ENCODE measurements at regions not wholly inside any gene's neighbourhood (a gene's known extent, or its start where the extent isn't known, plus 50 kb on each side); places are given as distances from the start of the nearest gene placed in this dataset.
"Not testable (repeated sequence)": the region's sequence is repeated elsewhere in the genome, so short reads cannot be mapped to it uniquely, and the experiment has no call there.

GRCh38 chr6:84579404-84579803, 185.0 kb downstream of the TBX18 start:
- DNase-seq = no peak

GRCh38 chr6:84576029-84576428, 188.4 kb downstream of the TBX18 start:
- no peak for DNase-seq

DNA sequence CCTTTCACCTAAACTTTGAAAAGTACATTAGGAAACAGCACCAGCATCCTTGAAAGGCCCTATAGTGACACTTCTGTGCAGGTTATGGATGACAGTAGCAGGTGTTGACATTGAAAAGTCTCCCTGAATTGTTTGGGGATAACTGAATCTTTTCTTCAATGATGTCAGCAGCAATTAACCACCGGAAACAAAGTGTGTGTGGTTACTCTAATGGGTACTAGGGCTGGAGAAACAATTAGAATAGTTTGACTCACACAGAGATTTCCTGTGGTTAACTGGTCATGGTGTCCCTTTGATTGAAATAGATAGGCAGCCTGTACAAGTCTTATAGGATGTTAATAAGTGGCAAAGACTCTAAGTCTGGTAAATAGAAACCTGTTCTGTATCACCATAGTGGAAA, 189.1 kb downstream of the TBX18 start:
- DNase-seq = no peak

- DNase-seq = no peak
Observed at GRCh38 chr6:84569882-84570281, 194.5 kb downstream of the TBX18 start.

DNA sequence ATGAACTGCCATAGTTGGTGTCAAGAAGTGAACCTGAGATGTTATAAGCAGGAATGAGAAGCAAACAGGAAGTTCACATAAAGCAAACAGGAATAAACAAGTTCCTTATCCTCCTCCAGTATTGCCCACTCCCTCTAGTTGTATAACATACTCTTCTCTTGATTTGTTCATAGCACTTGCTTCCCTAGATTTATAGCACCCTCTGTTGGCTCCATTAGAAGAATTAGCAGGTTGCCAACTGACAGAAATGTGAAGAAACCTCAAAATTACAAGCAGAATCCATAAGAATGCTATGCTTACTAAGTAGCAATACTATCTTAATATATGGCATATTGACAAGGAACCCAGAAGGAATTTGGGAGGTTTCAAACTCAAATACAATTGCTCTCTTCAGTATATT, 195.4 kb downstream of the TBX18 start:
- peak; percentile 9 for DNase-seq

DNA sequence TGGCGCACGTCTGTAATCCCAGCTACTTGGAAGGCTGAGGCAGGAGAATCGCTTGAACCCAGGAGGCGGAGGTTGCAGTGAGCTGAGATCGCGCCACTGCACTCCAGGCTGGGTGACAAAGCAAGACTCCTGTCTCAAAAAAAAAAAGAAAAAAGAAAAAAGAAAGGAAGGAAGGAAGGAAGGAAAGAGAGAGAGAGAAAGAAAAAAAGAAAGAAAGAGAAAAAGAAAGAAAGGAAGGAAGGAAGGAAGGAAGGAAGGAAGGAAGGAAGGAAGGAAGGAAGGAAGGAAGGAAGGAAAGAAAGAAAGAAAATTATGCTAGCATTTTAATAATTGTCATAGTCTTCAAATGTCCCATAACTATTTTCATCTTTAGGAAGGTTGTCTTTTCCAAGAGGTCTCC, 198.7 kb downstream of the TBX18 start:
- not testable (repeated sequence) for DNase-seq

DNA sequence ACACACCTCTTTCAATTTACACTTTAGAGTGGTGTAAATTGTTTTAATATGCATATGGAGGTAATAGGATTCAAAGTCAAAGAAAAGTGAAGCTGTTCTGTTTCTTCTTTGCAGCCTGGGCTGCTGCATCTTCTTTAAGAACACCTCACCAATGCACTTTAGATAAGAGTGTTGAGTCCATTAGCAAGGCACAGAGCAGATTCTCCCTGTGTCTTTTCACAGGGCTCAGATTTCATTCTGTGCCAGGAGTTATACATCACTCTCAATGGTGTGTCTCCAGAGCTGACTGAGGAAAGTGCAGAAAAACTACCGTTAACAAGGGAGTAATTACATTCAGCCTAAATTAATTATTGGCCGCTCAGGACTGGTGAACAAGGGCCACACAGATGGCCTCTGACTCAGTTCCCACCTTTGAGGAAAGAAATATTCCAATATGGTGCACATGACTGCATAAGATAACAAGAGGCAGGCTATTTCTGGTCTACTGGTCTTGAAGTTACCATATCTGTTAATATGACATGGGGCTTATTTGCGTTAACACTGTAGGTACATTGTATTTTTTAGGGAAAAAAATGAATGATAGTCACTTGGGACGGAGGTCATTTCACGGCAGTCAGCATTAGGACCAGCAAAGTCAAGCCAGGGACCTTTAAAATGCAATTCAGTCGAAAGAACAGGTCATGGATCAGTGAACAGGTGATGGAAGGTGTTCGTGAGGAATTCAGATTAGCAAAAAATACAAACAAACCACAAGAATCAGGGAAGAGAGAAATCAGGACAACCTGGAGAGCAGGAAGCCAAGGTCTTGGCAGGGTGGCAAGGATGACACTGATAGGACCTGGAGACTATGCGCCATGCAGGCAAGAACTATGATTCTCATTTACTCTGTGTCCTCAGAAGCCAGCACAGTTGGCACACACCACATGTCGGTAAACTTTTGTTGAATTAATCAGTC, 203.7 kb downstream of the TBX18 start:
- DNase-seq = no peak

DNA sequence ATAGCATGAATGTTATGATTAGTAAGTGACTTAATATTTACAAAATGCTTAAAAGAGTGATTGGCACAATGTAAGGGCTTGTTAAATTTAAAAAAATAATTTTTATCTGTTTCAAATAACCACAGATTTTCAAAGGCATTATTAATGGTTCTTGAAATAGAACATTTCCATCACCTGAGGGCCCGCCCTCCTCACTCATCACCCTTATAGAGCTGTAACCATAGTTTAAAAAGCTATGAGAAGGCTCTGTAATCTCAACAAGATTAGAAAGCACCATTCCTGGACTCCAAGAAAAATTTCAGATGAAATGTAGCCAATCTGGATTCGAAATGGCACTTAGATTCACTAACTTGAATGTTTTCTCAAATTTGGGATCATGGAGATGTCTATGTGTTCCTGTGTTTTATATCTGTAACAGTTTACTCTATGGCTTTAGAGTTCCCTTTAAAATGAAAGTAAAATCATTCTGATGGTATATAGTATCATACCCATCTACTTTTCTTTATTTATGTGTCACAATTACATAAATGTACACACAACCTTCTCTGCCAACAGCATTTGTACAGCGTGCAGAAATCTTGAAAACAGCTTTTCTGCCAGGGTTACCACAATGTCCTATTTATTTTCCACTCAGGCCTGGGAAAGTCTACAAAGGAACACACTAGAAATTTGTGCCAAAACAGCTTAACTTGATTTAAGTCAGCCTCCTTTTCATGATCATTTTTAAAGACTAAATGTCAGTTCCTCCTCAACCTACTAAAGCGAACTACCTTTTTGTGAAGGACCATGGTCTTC, 207.7 kb downstream of the TBX18 start:
- DNase-seq = no peak

DNA sequence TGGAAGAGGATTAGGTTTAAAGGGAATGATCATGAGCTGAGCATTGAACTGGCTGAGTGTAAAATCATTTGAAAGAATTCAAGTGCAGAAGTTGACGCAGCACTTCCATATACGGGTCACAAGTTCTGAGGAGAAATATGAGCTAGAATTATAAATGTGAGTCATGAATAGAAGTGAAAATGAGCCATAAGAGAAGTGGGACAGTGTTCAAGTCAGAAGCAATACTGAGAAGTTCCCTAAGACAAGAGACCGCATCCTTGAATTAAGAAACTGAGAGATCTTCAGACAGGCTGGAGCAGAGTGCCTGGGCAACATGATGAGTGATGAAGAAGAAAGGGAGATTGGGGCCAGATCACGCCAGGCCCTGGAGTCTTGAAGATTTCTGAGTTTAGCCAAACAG, 209.7 kb downstream of the TBX18 start:
- no peak for DNase-seq

DNA sequence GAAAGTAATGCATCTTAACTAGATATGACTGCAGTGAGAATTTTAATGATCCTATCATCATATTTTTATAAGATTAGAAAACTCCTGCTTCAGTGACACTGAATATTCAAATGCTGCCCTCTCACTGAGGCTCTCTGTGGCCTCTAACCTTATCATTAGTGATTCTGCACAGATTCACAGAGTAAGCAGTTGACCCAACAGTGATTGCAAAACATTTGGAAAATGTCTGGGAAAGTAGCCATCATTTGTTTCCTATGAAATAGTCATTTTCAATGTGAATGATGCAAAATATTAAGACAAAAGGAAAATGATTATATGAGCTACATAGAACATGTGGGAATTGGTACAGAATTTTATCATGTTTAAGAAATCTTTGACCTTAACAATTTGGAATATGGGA, 210.3 kb downstream of the TBX18 start:
- DNase-seq = no peak

DNA sequence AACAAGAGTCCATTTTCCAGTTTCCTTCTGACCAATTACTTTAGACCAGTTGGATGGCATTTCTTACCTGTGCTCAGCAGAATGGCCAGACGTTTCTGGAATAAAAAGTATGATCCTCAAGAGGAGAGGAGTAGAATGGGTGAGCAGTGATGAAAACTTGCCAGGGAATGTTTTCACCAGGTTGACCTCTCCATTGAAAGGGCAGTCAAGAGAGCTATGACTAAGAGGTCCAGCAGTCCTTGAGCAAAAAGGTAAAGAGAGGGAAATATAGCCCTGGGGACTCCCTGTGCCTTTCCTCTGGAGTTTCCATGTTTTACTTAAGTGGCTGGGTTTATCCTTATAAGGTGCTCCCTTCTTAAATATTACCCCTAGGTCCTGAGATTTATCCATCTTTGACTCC, 210.9 kb downstream of the TBX18 start:
- no peak for DNase-seq

DNA sequence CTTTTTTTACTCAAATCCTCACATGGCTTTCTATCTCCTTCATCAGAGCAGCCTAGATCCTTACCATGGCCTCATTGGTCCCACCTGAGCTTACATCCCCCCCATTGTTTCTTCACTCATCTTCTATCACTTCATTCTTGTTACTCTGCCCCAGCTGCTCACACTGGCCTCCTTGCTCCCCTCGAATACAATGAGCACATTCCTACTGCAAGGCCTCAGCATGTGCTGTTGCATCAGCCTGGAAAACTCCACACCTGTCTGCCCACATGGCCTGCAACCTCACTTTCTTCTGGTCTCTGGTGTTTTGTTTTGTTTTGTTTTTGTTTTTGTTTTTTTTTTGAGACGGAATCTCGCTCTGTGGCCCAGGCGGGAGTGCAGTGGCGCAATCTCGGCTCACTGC, 212.6 kb downstream of the TBX18 start:
- DNase-seq = no peak

DNA sequence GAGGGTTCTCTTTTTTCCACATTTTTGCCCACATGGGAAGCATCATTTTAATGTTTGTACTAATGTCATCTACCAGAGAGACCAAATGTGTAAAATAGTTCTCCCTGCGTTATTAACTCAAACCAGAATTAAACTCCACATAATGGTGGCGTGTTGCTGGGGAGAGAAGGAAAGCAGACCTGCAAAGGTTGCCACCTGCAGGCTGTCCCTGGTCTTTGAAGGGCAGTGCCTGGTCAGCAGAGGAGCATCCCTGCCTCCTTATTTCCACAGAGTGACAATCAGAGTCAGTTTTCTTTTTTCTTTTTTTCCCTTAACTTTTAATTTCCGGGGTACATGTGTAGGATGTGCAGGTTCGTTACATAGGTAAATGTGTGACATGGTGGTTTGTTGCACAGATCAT, 214.5 kb downstream of the TBX18 start:
- no peak for DNase-seq

DNA sequence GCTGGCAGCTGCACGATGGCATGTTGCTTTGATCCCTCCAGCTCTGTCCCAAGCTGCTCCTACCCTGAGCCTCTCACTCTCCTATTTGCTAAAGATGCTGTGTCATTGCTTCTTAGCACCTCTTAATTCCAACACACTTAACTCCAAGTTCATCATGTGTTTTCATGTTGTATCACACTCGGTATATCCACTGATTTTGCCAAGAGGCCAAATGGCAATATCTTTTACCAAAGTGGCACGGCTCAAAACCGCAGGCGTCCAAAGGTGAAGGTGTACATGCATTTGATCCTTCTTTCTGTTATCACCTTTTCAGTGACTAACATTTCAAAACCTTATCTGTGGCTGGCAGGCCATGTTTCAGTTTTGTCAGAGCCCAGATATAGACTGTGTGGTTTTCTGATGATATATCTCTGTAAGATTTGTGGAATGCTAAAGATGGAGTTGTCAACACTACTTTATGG, 217.0 kb downstream of the TBX18 start:
- DNase-seq = no peak

GRCh38 chr6:84546427-84546914, 217.9 kb downstream of the TBX18 start:
- no peak for DNase-seq

- no peak for DNase-seq
Observed at GRCh38 chr6:84539122-84539856, 225.1 kb downstream of the TBX18 start.

- DNase-seq = no peak
Observed at GRCh38 chr6:84536885-84537638, 227.3 kb downstream of the TBX18 start.

DNA sequence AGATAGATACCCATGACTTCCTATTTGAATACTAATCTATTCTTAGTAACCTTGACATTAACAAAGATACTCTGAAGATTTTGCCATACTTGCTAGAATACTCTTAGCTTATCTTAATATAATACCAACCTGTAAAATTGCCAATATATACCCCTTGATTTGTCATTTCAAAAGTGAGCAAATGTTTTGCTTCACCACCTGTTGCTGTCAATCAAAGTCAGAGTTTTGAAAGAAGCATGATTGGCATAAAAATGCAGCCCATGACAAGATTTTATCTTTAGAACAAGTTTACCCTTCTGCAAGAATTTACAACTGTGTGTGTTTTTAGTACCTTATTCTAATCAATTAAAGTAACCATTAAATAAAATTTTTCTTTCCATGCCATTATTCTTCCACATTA, 236.2 kb downstream of the TBX18 start:
- DNase-seq = no peak

DNA sequence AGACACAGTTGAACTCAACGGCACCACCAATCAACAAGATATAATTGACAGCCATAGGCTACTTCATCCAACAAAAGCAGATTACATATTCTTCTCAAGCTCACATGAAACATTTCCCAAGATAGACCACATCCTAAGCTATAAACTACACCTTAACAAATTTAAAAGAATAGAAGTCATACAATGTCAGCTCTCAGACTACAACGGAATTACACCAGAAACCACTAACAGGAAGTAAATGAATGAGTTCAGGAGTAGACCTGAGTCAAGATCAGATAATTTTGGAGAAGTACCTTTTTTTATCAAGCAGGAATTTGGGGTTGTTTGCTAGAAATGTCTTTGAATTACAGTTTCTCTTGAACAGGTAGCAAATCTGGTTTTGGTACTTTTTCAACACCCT, 237.8 kb downstream of the TBX18 start:
- no peak for DNase-seq

DNA sequence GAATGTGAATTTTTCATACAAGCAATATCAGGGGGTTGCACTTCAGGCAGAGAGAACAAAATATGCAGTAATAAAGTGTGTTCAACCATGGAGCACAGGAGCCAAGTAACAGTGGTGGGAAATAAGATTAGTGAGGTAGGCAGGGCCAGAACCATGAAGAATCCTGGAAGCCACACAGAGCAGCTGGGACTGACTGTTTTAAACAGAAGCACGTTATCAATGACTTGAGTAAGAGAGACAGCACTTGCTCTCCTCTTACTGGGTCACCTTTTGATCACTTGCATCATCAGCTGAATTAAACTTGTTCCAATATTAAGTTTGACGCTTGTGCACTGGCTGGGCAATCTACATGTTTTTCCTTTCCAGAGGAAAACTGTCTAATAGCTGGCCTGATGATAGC, 238.5 kb downstream of the TBX18 start:
- no peak for DNase-seq

- no peak for DNase-seq
Observed at GRCh38 chr6:84524636-84525035, 239.8 kb downstream of the TBX18 start.

DNA sequence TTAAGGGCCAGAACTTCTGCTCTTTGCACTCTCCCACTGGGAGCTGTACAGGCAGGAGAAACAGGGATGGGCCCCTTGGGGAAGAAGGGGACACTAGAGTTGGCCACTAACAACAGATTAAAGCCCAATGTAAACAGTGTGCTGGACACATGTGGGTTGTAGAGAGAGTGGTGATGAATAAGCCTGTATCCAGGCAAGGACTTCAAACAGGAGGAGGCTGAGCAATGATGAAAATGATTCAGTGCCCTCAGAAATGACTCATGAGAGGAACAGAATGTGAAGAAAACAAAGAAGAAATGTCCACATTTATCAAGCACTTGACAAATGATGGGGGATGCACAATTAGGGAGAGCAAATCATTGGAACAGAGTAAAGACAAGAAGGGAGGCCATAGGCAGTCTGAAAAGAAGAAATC, 242.3 kb downstream of the TBX18 start:
- no peak for DNase-seq

Measured in NCI-H1436 (cell line).